PC-3 (cell line): ENCODE measurements at regions not wholly inside any gene's neighbourhood (a gene's known extent, or its start where the extent isn't known, plus 50 kb on each side); places are given as distances from the start of the nearest gene placed in this dataset.

Source experiments
- ATAC-seq: fragments of 200-7000 bp; cut with Tn5 transposase; 2 replicates; pipeline ENCODE4 v1.9.1; 2020; ENCODE audit warnings: mild to moderate bottlenecking, moderate library complexity
- BruUV-seq: library from RNA; stranded (reverse); fragments of 400-500 nt; replicated peaks from 2 replicates; lab custom pipeline; 2021; lab: Mats Ljungman, UMichigan
- CTCF ChIA-PET: fragments of 300-600 bp; sonication (Branson Sonifier 250); formaldehyde crosslinking; loops from one replicate; lab custom pipeline; 2022; ENCODE audit warnings: antibody characterized with exemption; lab: Charles Lee
- POLR2A ChIA-PET: fragments of 300-600 bp; sonication (Branson Sonifier 250); formaldehyde crosslinking; loops from one replicate; lab custom pipeline; 2022; ENCODE audit warnings: antibody characterized with exemption; ENCODE audit not compliant: unreplicated experiment; lab: Charles Lee
- DNase-seq: peaks from one replicate; pipeline ENCODE4 v3.0.0-alpha.2; 2015
- H2AFZ ChIP-seq: fragments of 300-600 bp; sonication (generic); 2 replicates; pipeline ENCODE4 v1.6.0; 2016; ENCODE audit warnings: antibody characterized with exemption, low read length
- H3F3A ChIP-seq: fragments of 300-600 bp; sonication (generic); one replicate; pipeline ENCODE4 v1.6.0; 2017; ENCODE audit warnings: antibody characterized with exemption, low read length, control low read depth, mild to moderate bottlenecking; ENCODE audit not compliant: unreplicated experiment
- H3K27ac ChIP-seq: fragments of 300-600 bp; sonication (generic); 2 replicates; pipeline ENCODE4 v1.5.1; 2016; ENCODE audit warnings: mild to moderate bottlenecking, low read length
- H3K27me3 ChIP-seq: fragments of 300-600 bp; sonication (generic); 2 replicates; pipeline ENCODE4 v1.6.1; 2016; ENCODE audit warnings: low read length, mixed read lengths
- H3K36me3 ChIP-seq: fragments of 300-600 bp; sonication (generic); 2 replicates; pipeline ENCODE4 v1.6.1; 2016; ENCODE audit warnings: low read depth, mixed run types, low read length, mixed read lengths
- H3K4me1 ChIP-seq: fragments of 300-600 bp; sonication (generic); 2 replicates; pipeline ENCODE4 v1.5.1; 2016; ENCODE audit warnings: low read length; ENCODE audit not compliant: insufficient read depth
- H3K4me2 ChIP-seq: fragments of 300-600 bp; sonication (generic); 2 replicates; pipeline ENCODE4 v1.6.0; 2016; ENCODE audit warnings: low read length
- H3K4me3 ChIP-seq: fragments of 300-600 bp; sonication (generic); 2 replicates; pipeline ENCODE4 v1.5.1; 2016; ENCODE audit warnings: mild to moderate bottlenecking, low read length, mixed read lengths
- H3K79me2 ChIP-seq: fragments of 300-600 bp; sonication (generic); 2 replicates; pipeline ENCODE4 v1.6.1; 2017; ENCODE audit warnings: low read length, mixed read lengths
- H3K9ac ChIP-seq: fragments of 300-600 bp; sonication (generic); 2 replicates; pipeline ENCODE4 v1.6.0; 2016; ENCODE audit warnings: mild to moderate bottlenecking, low read length
- H3K9me2 ChIP-seq: fragments of 300-600 bp; sonication (generic); replicated peaks from 2 replicates; pipeline ENCODE4 v1.6.1; 2016; ENCODE audit warnings: mixed run types, low read length, mixed read lengths
- H3K9me3 ChIP-seq: fragments of 300-600 bp; sonication (generic); 2 replicates; pipeline ENCODE4 v1.6.1; 2016; ENCODE audit warnings: low read length, mixed read lengths
- H4K20me1 ChIP-seq: fragments of 300-600 bp; sonication (generic); 2 replicates; pipeline ENCODE4 v1.6.1; 2016; ENCODE audit warnings: low read length, mixed read lengths
- CTCF ChIP-seq: fragments of 300-600 bp; sonication (generic); conservative IDR thresholded peaks from 2 replicates; pipeline ENCODE4 v1.5.1; 2017; ENCODE audit warnings: antibody characterized with exemption, low read depth, mild to moderate bottlenecking, low read length
- EZH2 ChIP-seq: fragments of 300-600 bp; sonication (generic); IDR thresholded peaks from one replicate; pipeline ENCODE4 v1.6.1; 2017; ENCODE audit warnings: antibody characterized with exemption, mild to moderate bottlenecking, low read length; ENCODE audit not compliant: unreplicated experiment
- EZH2phosphoT487 ChIP-seq: fragments of 300-600 bp; sonication (generic); IDR thresholded peaks from 2 replicates; pipeline ENCODE4 v1.6.1; 2018; ENCODE audit warnings: mild to moderate bottlenecking, antibody characterized with exemption, low read length, borderline replicate concordance
- intact Hi-C: fragments of 100-400 bp; cut with micrococcal nuclease; formaldehyde crosslinking; loops from 2 replicates; pipeline ENCODE4 v1.9.0; 2023

GRCh38 chr11:7196396-7197146 is 55.1 kb upstream of the SYT9 start:
- no peak overlapping the region for H3K4me2 ChIP-seq
- no peaks in the 10 kb centered on the region for H3K9me3 ChIP-seq
- H3K36me3 ChIP-seq: no peaks in the 10 kb centered on the region
- no peaks in the 10 kb centered on the region for H3K27me3 ChIP-seq
- POLR2A ChIA-PET: no interaction called here
- no peaks in the 10 kb centered on the region for H4K20me1 ChIP-seq
- no peaks in the 10 kb centered on the region for H3K4me1 ChIP-seq
- no peaks in the 10 kb centered on the region for H3K9me2 ChIP-seq
- CTCF ChIA-PET: no interaction called here
- no peak overlapping the region for H3K27ac ChIP-seq
- H3K9ac ChIP-seq: no peak overlapping the region
- DNase-seq (no peak), ATAC-seq (no peak)
- no peak overlapping the region for H2AFZ ChIP-seq
- BruUV-seq: no TSS peak
- H3F3A ChIP-seq: no peaks in the 10 kb centered on the region
- TF ChIP-seq EZH2 (no peak), CTCF (no peak), EZH2phosphoT487 (no peak)
- H3K4me3 ChIP-seq: no peak overlapping the region
- intact Hi-C loops: no loop called here
- no peaks in the 10 kb centered on the region for H3K79me2 ChIP-seq

GRCh38 chr11:7197469-7197868 is 54.2 kb upstream of the SYT9 start:
- no peak for TF ChIP-seq EZH2phosphoT487
- TF ChIP-seq EZH2: no peak
- no peak for TF ChIP-seq CTCF

More at GRCh38 chr11:7197469-7197868, 54.2 kb upstream of the SYT9 start:
- H3K27me3 ChIP-seq: no peaks in the 10 kb centered on the region
- no peak overlapping the region for H3K4me2 ChIP-seq
- H3K9me3 ChIP-seq: no peaks in the 10 kb centered on the region
- no peaks in the 10 kb centered on the region for H3F3A ChIP-seq
- ATAC-seq: no peak
- H3K79me2 ChIP-seq: no peaks in the 10 kb centered on the region
- H3K36me3 ChIP-seq: no peaks in the 10 kb centered on the region
- intact Hi-C loops: no loop called here
- H3K4me1 ChIP-seq: no peaks in the 10 kb centered on the region
- no peak overlapping the region for H2AFZ ChIP-seq
- POLR2A ChIA-PET: no interaction called here
- H3K9ac ChIP-seq: no peak overlapping the region
- no peak for DNase-seq
- H4K20me1 ChIP-seq: no peaks in the 10 kb centered on the region
- no TSS peak for BruUV-seq
- H3K4me3 ChIP-seq: no peak overlapping the region
- H3K27ac ChIP-seq: no peak overlapping the region
- no peaks in the 10 kb centered on the region for H3K9me2 ChIP-seq
- CTCF ChIA-PET: no interaction called here
